ENCODE measurements at regions not wholly inside any gene's neighbourhood (a gene's known extent, or its start where the extent isn't known, plus 50 kb on each side); places are given as distances from the start of the nearest gene placed in this dataset.

DNA sequence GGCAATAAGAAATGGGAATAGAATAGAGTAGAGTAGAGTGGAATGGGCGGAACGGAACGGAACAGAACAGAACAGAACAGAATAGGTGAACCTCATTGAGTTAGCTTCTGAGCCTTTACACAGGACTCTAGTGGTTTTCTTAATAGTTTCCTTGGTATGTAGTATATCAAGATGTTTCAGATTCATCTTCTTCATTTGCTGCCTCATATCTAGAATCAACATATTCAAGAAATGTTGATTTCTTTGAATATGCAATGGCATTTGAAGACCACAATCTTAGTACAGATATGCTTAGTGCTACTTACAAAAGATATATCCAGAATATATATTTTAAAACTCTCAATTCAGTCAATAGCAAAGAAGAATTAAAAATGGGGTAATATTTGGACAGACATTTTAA, 133.8 kb downstream of the TSEN15 start:
- TF ChIP-seq ZFX (IDR thresholded peaks at IDR 0.05), result no peak
- TF ChIP-seq, protein P1, sequence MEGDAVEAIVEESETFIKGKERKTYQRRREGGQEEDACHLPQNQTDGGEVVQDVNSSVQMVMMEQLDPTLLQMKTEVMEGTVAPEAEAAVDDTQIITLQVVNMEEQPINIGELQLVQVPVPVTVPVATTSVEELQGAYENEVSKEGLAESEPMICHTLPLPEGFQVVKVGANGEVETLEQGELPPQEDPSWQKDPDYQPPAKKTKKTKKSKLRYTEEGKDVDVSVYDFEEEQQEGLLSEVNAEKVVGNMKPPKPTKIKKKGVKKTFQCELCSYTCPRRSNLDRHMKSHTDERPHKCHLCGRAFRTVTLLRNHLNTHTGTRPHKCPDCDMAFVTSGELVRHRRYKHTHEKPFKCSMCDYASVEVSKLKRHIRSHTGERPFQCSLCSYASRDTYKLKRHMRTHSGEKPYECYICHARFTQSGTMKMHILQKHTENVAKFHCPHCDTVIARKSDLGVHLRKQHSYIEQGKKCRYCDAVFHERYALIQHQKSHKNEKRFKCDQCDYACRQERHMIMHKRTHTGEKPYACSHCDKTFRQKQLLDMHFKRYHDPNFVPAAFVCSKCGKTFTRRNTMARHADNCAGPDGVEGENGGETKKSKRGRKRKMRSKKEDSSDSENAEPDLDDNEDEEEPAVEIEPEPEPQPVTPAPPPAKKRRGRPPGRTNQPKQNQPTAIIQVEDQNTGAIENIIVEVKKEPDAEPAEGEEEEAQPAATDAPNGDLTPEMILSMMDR (conservative IDR thresholded peaks at IDR 0.05), result no peak
- H3K27ac ChIP-seq, result no peak overlapping the region

DNA sequence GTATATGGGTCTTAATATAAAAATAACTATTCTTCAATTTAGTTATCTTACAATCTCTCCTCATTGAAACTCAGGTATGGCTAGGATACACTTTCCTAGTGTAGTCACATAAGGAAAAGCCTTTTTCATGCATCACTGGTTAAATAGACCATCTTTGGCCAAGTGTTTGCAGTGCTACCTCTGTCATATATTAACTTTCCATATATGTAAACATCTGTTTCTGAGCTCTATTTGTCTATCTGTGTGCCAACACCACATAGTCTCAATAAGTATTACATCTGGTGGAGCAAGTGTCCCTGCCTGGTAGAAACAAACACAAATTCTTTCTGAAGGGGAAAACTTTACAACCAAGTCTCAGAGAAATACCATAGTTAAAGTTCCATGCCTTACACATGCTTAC, 134.6 kb downstream of the TSEN15 start:
- no peak overlapping the region for H3K27ac ChIP-seq
- TF ChIP-seq, protein P1 (conservative IDR thresholded peaks at IDR 0.05), result no peak
- no peak for TF ChIP-seq ZFX (IDR thresholded peaks at IDR 0.05)

DNA sequence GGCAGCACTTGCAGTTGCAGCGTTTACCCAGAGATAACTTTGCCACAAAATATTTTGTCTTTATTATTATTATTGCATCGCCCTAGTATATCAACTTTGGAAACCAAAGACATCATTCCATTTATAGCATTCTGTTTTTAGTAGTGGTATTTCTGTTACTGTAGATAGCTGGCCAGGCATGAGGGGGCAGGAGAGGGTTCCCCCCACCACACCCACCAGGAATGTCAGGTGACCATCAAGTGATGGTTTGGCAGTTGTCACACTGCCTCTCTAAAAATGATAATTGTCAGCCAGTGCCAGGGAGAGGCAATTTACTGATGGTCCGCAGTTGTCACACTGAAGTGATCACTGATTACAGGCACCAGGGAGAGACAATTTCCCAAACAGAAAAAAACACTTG, 135.6 kb downstream of the TSEN15 start:
- no peak overlapping the region for H3K27ac ChIP-seq
- TF ChIP-seq, protein P1 (conservative IDR thresholded peaks at IDR 0.05), result no peak
- TF ChIP-seq ZFX (IDR thresholded peaks at IDR 0.05), result no peak

DNA sequence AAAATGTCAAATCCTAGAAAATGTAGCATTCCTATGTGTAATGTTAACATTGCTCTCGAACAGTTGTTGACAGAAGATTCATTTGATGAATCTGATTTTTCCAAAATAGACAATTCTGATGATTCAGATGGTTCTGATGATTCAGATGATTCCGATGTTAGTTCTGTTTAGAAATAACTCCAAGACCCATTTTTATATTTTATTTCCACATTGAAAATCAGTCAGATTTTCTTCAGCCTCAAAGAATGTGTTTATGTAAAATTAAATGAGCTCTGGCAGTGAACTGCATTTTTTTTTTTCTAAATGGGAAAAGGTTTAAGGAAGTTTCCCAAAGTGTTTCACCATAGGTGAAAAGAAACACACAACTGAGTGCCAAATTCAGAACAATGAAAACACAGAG, 136.5 kb downstream of the TSEN15 start:
- no peak for TF ChIP-seq ZFX (IDR thresholded peaks at IDR 0.05)
- TF ChIP-seq, protein P1 (conservative IDR thresholded peaks at IDR 0.05), result no peak
- H3K27ac ChIP-seq, result no peak overlapping the region

DNA sequence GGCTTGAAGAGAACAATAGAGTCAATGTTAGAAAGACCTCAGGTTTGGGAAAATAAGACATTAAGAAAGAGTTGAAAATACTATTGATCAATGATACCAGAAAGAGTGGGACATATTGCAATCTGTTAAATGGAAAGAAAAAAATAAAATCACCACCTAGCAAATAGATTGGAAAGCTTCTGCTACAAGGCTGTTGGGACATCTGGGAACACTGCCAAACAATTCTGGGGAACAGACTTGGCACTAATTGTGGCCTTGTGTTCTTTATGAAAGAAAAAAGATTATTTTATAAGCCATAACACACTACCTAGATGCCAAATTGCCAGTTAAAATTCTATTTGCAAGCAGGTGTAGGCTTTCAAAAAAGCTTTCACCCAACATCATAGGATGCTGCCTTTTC, 137.8 kb downstream of the TSEN15 start:
- TF ChIP-seq, protein P1 (conservative IDR thresholded peaks at IDR 0.05), result no peak
- H3K27ac ChIP-seq, result no peak overlapping the region

DNA sequence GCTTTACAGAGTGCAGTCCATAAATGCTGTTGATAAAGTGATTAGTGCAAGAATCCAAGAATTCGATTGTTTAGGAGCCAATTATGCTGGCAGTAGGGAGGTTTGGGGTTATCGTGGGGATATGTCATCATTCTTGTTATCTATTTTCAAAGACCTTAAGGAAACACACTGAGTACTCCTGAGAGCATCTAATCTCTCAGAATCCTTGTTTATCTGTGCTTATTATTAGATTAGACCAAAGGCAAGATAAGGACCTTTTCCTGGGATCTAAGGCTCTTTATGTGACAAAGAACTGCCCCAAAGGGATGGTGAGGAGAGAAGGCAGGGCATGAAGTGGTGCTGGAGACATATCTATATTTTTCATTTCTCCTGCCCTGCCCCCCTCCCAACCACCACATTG, 139.1 kb downstream of the TSEN15 start:
- TF ChIP-seq ZFX (IDR thresholded peaks at IDR 0.05), result no peak
- TF ChIP-seq, protein P1 (conservative IDR thresholded peaks at IDR 0.05), result no peak
- no peak overlapping the region for H3K27ac ChIP-seq

DNA sequence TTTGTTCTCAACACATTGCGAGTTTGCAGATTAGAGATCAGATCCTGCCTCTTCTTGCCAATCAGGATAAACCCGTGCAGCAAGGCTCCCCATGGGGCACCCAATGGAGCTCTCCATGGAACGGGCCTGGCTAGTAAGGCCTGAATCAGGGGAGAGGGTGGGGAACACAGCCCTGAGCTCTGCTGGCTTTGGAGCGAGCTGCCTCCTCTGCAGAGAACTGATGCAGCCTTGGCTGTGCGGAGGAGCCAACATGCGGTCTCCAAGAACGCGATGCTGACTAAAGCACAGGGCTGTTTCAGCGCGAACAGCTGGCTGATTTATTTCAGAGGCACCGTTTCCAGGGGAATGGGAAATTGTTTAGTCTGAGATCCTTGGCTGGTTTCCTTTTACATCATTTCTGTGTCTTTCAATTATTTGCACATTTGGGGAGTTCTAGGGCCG, 139.7 kb downstream of the TSEN15 start:
- TF ChIP-seq, protein P1 (conservative IDR thresholded peaks at IDR 0.05), result no peak
- no peak for TF ChIP-seq ZFX (IDR thresholded peaks at IDR 0.05)
- H3K27ac ChIP-seq, result no peak overlapping the region

Measured in C4-2B (cell line).